ENCODE measurements at regions not wholly inside any gene's neighbourhood (a gene's known extent, or its start where the extent isn't known, plus 50 kb on each side); places are given as distances from the start of the nearest gene placed in this dataset.

DNA sequence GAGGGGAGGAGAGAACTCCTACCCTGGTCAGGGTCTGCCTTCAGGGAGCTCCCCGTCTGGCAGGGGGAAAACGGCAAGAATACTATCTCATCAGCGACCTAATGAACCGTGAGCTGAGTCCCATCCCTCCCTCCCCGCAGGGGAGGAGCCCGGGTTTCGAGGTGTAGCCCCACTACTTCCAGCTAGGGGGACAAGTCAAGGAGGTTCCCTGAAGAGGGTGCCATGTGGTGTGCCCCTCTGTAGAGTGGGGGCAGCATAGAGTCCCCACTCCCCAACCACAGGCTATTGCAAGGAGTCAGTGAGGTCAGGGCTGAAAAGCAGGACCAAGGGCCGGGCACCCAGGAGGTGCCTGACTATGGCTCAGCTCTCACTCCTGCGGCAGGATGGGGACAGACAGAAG lies 50.9 kb upstream of the RXRA start:
- DNase-seq, result no peak

DNA sequence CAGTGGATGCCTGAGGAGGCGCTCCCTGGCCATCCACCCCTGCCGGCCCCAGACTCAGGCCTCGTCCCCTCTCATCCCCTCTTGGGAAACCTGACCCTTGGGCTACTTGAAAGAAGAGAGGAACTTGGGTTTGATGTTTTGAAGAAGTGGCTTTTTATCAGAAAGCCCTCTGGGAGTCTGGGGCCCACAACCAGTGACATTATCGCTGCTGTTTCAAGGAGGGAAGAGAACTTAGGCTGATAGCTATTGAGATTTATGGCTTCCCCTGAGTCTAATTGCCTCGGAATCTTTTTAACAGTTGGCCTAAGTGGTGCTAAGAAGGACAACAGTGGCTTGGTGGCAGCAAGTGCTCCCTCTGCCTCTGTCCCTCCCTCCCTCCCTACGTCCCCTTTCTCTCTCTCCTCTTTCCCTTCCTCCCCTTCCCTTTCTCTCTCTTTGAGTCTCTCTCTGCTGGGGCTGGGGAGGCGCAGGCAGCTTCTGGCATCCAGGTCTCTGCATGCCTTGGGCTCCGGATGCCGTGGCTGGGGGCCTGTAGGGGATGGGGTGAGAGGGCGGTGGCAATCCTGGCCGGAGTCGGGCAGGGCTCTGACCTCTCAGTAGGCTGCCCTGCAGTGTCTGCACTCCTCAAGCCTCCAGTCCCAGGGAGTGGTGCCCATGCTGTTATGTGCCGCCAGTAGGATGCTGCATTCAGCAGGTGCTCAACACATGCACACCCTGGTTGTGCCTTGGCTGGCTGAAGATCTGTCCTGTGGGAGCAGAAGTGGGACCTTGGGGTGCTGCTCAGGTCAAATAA lies 49.6 kb upstream of the RXRA start:
- DNase-seq, result no peak
